ENCODE measurements at regions not wholly inside any gene's neighbourhood (a gene's known extent, or its start where the extent isn't known, plus 50 kb on each side); places are given as distances from the start of the nearest gene placed in this dataset.

- BruUV-seq (replicated peaks): no TSS peak
- ChIA-PET CTCF (no interaction called here), POLR2A (no interaction called here), RAD21 (ENCODE audit: low non-redundant PET in 1 of 2, low total read pairs in 2 of 2, uncharacterized antibody in 2 of 2, unreplicated experiment in 2 of 2) (no interaction called here)
- no peaks in the 10 kb centered on the region for H3K9me2 ChIP-seq (ENCODE audit: insufficient read depth)
- H3K9ac ChIP-seq (ENCODE audit: low read length): no peak overlapping the region
- H3K27ac ChIP-seq (ENCODE audit: low read depth, low read length): no peak overlapping the region
- DNase-seq (ENCODE audit: low read depth, low spot score): peak; percentile 43
- peak; percentile 94 for ATAC-seq
- peak overlapping the region; percentile 90 for H2AFZ ChIP-seq (ENCODE audit: low read depth, low read length, poor library complexity, severe bottlenecking)
- no peaks in the 10 kb centered on the region for H3K27me3 ChIP-seq (ENCODE audit: insufficient read depth, low read length)
- intact Hi-C loops (cut with micrococcal nuclease): no loop called here
- no peaks in the 10 kb centered on the region for H3K79me2 ChIP-seq (ENCODE audit: insufficient read depth, low read length)
- H3K36me3 ChIP-seq (ENCODE audit: control insufficient read depth in 1 of 2, insufficient read depth in 2 of 2, low read length in 2 of 2): no peaks in the 10 kb centered on the region
- H3K4me3 ChIP-seq (replicated peaks in 1 of 2; ENCODE audit: low read depth in 1 of 2, low read length in 2 of 2): 0 out of 4 replicates have a peak overlapping the region, but pooled peaks of 1 of the 2 experiments have one; percentile 9
- H3K4me2 ChIP-seq (ENCODE audit: low read length): peak overlapping the region; percentile 49
- peaks cover 0 to 3% of the 10 kb centered on the region in 2 experiments; a peak in 1 of 4 replicates for H3K9me3 ChIP-seq (ENCODE audit: control insufficient read depth in 1 of 2, insufficient read depth in 1 of 2, low read depth in 1 of 2, low read length in 2 of 2)
- H4K20me1 ChIP-seq (ENCODE audit: insufficient read depth): no peaks in the 10 kb centered on the region
- peaks cover 0 to 8% of the 10 kb centered on the region in 2 experiments; a peak in 2 of 4 replicates for H3K4me1 ChIP-seq (ENCODE audit: control insufficient read depth in 1 of 2, insufficient read depth in 2 of 2, low read length in 2 of 2)
- TF ChIP-seq FOSL1 (IDR thresholded peaks at IDR 0.05; ENCODE audit: low read depth) (no peak; the same call in 1 of the 2 replicates), ATF3 (IDR thresholded peaks at IDR 0.05) (no peak), ZNF274 (IDR thresholded peaks at IDR 0.05; ENCODE audit: low read depth, low read length) (no peak), ZBTB33 (IDR thresholded peaks at IDR 0.05; ENCODE audit: extremely low read depth, insufficient replicate concordance, low read length) (no peak), MAX (IDR thresholded peaks at IDR 0.05) (no peak), YY1 (IDR thresholded peaks at IDR 0.05; ENCODE audit: extremely low read depth, insufficient replicate concordance, low read depth, low read length) (no peak), JUND (IDR thresholded peaks at IDR 0.05) (no peak), CBX3 (IDR thresholded peaks at IDR 0.05; ENCODE audit: low read depth) (peak; percentile 53; the same call in 1 of the 2 replicates), EZH2 (IDR thresholded peaks at IDR 0.05) (no peak), POLR2AphosphoS5 (IDR thresholded peaks at IDR 0.05; ENCODE audit: low read depth, low read length) (no peak), CTCF (IDR thresholded peaks at IDR 0.05 in 2 of 3, conservative IDR thresholded peaks at IDR 0.05 in 1 of 3; ENCODE audit: borderline replicate concordance in 1 of 3, insufficient read depth in 1 of 3, low read depth in 2 of 3, low read length in 2 of 3) (peak; percentile 23 to 76 (median 50); a peak in 5 of 6 replicates), ELF1 (IDR thresholded peaks at IDR 0.05; ENCODE audit: borderline replicate concordance, low read depth) (no peak), EZH2phosphoT487 (IDR thresholded peaks at IDR 0.05; ENCODE audit: borderline replicate concordance) (no peak), POLR2A (IDR thresholded peaks at IDR 0.05; ENCODE audit: borderline replicate concordance, extremely low read depth, insufficient read depth, insufficient read length) (no peak), EGR1 (IDR thresholded peaks at IDR 0.05; ENCODE audit: low read depth) (no peak), ZFX (IDR thresholded peaks at IDR 0.05) (no peak), SP1 (IDR thresholded peaks at IDR 0.05; ENCODE audit: low read depth) (peak; percentile 20; the same call in 1 of the 2 replicates), SRF (IDR thresholded peaks at IDR 0.05; ENCODE audit: low read depth) (no peak), TCF7L2 (IDR thresholded peaks at IDR 0.05; ENCODE audit: borderline replicate concordance, extremely low read depth, insufficient read depth, insufficient read length) (no peak), RAD21 (IDR thresholded peaks at IDR 0.05; ENCODE audit: low read depth) (peak; percentile 64), REST (IDR thresholded peaks at IDR 0.05; ENCODE audit: low read depth) (no peak), SIN3A (IDR thresholded peaks at IDR 0.05; ENCODE audit: low read depth) (0 out of 2 replicates have a peak, but pooled peaks have one; percentile 34)
Observed at GRCh38 chr4:30269850-30270249, 450.3 kb upstream of the PCDH7 start.

Data from HCT116 (cell line).